Suprapubic skin (tissue), 4 donors: ENCODE measurements at regions not wholly inside any gene's neighbourhood (a gene's known extent, or its start where the extent isn't known, plus 50 kb on each side); places are given as distances from the start of the nearest gene placed in this dataset.

ENCODE experiments used
- CTCF ChIP-seq, 2 donors: fragments of 200-600 bp in 1 of 2; fragments of 450-650 bp in 1 of 2; sonication (generic) in 1 of 2; IDR thresholded peaks; one replicate each; pipeline ENCODE4 v1.5.1; 2016 to 2019; ENCODE audit warnings: antibody characterized with exemption in 2 of 2, mild to moderate bottlenecking in 1 of 2, moderate library complexity in 1 of 2
- EP300 ChIP-seq: sonication (generic); formaldehyde crosslinking; IDR thresholded peaks from one replicate; pipeline ENCODE4 v1.6.1; 2017; ENCODE audit warnings: antibody characterized with exemption
- POLR2A ChIP-seq, 2 donors: fragments of 450-650 bp; IDR thresholded peaks; one replicate each; pipeline ENCODE4 v1.6.1; 2017; ENCODE audit warnings: antibody characterized with exemption in 2 of 2, mild to moderate bottlenecking in 2 of 2, moderate library complexity in 2 of 2
- POLR2AphosphoS5 ChIP-seq, 3 donors: sonication (generic); formaldehyde crosslinking; IDR thresholded peaks; one replicate each; pipeline ENCODE4 v1.6.1; 2017; ENCODE audit warnings: antibody characterized with exemption in 3 of 3

- TF ChIP-seq POLR2AphosphoS5 (IDR thresholded peaks at IDR 0.05) (no peak), POLR2A (IDR thresholded peaks at IDR 0.05) (no peak), CTCF (IDR thresholded peaks at IDR 0.05) (no peak), EP300 (no peak)
These were observed 809.6 kb downstream of the TENT5A start for GRCh38 chr6:80942911-80943310.
